Lower leg skin (tissue), 3 donors: ENCODE measurements at regions not wholly inside any gene's neighbourhood (a gene's known extent, or its start where the extent isn't known, plus 50 kb on each side); places are given as distances from the start of the nearest gene placed in this dataset.

Experiments
- POLR2A ChIP-seq, 2 donors: fragments of 450-650 bp; IDR thresholded peaks; one replicate each; pipeline ENCODE4 v1.6.1; 2016 to 2017; ENCODE audit warnings: antibody characterized with exemption in 2 of 2, mild to moderate bottlenecking in 1 of 2, moderate library complexity in 1 of 2
- TF ChIP-seq, protein P1 (sequence below), 3 donors: fragments of 450-650 bp; IDR thresholded peaks; one replicate each; pipeline ENCODE4 v1.5.1; 2016; ENCODE audit warnings: antibody characterized with exemption in 3 of 3, mild to moderate bottlenecking in 3 of 3, moderate library complexity in 2 of 3

DNA sequence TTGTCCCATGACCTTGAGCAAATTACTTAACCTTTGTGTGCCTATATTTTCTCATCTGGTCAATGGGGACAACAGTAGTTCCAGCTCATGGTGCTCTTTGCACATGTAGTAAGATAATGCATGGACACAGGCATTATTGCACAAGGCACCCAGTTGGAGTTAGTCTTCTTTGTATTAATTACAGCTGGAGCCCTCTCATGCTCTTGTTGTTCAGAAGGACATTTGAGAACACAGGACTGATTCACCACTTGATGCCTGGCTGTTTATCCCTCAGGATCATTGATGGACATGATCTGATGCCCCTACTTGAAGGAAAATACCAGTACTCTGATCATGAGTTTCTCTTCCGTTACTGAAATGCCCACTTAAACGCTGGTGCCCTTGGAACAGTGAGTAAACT, 1068.6 kb downstream of the NLGN4Y start:
- TF ChIP-seq, protein P1, sequence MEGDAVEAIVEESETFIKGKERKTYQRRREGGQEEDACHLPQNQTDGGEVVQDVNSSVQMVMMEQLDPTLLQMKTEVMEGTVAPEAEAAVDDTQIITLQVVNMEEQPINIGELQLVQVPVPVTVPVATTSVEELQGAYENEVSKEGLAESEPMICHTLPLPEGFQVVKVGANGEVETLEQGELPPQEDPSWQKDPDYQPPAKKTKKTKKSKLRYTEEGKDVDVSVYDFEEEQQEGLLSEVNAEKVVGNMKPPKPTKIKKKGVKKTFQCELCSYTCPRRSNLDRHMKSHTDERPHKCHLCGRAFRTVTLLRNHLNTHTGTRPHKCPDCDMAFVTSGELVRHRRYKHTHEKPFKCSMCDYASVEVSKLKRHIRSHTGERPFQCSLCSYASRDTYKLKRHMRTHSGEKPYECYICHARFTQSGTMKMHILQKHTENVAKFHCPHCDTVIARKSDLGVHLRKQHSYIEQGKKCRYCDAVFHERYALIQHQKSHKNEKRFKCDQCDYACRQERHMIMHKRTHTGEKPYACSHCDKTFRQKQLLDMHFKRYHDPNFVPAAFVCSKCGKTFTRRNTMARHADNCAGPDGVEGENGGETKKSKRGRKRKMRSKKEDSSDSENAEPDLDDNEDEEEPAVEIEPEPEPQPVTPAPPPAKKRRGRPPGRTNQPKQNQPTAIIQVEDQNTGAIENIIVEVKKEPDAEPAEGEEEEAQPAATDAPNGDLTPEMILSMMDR (IDR thresholded peaks at IDR 0.05) = no peak
- no peak for TF ChIP-seq POLR2A (IDR thresholded peaks at IDR 0.05)
